Right lung (tissue), 2 donors: ENCODE measurements at regions not wholly inside any gene's neighbourhood (a gene's known extent, or its start where the extent isn't known, plus 50 kb on each side); places are given as distances from the start of the nearest gene placed in this dataset.

Experiments used
- DNase-seq, 2 donors: peaks; one replicate each; pipeline ENCODE4 v3.0.0-alpha.2; 2013

DNA sequence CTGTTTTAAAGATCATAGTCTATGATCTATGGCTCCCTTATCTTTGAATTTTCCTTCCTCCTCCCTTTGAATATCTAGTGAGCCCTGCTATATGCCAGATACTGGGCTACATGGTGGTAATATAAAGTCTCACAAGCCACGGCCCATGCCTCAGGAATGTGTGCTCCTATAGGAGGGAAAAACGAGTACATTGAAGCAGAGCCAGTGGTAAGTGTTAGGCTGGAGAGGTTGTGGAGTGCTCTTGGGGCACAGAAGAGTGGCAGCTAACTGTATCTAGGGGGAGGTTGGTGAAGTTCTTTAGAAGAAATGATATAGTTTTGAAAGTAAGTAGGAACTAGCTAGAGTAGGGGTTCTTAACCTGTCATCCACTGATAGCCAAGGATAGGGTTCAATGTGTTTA lies 105.8 kb upstream of the PMFBP1 start:
- DNase-seq = peak; percentile 21 to 31

DNA sequence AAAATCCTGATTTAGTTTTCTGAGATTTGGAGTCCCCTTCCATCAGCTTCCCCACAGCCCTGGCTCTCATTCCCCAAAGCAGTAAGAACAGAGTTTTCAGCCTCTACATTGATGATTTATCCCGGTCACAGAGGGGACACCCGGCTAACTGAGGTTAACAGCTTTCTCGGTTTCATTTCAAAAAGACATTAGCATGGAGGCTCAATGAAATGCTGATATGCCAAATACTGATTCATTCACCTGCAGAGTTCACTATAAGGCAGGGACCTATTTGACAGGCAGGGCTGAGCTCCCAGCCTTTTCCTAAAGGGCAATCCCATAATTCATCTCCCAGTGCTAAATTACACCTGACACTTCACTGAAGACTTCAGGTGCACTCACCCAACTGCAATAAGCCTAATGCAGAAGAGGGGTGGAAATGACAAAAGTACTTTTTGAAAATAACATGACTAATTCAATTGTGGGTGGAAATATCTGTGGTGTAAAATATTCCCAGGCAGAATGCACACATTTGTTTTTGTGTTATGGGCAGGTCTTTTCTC lies 99.8 kb upstream of the PMFBP1 start:
- DNase-seq = no peak

DNA sequence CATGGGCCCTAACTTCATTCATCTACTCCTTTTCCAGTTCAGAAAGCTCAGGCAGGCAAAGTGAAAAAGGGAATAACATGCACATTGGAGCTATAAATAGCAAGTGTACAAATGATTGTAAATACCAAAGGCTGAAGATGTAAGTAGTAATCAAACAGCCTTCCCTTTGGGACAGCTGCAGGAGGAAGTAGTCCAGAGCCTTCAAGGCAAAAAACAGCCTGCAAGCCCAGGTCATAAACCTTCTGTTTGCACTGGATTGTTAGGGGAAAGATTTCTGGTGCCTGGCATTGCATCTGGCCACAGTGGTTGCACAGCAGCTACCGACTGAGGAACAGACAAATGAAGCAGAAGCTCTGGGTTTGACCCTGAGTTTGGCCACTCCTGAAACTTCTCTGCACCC lies 98.6 kb upstream of the PMFBP1 start:
- DNase-seq = no peak

DNA sequence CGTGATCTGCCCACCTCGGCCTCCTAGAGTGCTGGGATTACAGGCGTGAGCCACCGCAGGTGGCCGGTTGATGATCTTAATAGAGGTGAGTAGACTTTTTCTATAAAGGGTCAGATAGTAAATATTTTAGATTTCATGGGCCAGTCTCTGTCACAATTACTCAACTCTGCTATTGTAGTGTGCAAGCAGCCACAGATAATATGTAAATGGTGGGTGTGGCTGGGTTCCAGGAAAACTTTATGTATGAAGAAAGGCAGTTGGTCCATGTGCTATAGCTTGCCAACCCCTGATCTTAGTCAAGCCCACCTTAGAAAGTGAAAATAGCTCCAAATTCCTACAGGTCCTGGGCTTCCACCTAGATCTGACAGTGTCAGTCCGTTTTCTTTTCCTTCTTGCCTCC lies 94.9 kb upstream of the PMFBP1 start:
- no peak for DNase-seq

DNA sequence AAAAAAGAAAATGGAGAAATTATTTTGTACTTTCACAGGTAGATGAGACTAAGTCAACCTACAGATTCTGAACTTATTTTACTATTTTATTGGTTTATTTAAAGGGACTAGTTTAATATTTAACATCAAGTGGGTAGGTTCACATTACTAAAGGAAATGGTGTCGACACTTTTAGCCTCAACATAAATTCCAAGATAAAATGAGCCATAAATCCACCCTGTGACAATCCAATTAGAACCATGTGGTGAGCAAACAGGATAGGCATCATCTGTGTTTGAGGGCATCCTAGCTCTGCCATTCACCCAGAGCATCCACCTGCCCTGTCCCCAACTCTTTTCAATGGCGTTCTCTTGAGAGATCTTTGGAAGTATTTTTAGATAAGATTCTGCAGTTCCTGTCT lies 92.8 kb upstream of the PMFBP1 start:
- DNase-seq = no peak

DNA sequence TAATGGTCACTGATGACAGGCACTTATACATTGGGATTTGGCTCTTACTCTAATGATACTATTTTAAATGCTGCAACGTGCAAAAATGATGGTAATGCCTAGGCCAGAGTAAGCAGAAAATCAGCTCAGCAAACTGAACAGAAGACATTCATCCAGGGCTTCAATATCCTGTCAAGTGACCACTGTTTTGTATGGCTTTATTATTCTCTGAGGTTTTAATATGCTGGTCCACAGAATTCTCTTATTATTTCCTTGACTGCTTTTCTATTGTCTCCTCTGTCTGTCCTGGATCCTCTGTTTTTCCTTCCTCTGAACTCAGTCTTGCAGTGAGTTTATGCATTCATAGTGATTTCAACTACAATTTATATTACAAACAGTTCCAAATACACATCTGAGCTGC lies 90.8 kb upstream of the PMFBP1 start:
- no peak for DNase-seq

DNA sequence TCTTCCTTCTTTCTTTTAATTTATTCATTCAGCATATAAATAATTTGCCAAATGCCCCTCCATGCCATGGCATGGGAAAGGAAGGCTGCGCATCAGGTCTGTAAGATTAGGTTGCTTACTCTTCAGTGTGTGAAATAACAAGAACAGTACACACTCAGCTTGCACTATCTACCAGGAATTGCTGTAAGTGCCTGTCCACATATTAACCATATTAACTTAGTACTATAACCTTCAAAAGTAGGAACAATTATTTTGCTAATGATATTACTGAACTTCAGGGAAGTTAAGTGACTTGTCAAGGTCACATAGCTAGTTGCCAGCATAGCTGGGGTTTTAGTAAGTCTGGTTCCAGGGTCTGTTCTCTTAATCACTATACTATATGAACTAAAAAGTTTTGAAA lies 89.2 kb upstream of the PMFBP1 start:
- DNase-seq = no peak

DNA sequence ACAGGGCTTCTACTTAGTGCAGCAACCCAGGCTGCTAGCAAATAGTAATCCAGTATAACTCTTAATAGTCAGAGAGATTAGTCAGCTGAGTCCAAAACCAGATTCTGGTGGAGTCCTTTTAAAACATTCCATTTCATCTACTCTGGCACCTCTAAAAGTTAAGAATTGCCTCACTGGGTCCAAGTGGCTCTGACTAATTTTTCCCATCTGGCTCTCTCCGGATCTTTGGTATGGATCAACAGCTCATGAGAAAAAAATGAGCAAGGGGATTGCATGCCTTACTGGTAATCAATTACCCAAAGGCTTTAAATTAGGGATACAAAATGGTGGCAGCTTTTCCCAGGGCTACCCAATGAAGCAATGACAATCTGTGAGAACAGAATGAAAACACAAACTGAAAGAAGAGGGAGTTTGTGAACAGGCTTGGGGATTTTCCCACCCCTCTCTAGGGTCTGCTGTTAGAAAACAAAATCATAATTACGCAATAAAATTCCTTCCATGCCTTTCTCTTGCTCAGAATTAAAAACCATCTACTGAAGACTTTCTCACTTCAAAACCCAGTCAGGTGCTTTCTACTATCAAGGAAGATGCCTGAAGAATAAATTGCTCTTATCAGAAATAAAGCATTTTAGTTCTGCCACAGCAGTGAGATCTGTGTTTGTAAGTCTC lies 84.6 kb upstream of the PMFBP1 start:
- DNase-seq = no peak

DNA sequence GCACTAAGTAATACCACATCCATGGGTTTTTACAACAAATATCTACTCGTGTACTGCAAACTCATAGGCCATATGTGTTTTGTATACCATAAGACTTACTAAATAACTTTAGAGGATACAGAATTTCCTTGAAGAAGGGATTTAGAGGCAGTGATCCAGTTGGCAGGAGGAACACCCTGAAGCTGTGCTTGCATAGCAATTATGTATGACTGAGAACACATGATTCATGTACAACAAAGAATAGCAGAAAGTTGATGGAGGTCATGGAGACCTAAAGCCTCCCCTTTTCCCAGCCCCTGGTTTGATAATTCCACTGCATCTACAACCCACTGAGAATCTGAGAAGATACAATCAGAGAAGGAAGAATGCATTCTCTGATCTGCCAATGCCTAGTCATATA lies 83.8 kb upstream of the PMFBP1 start:
- DNase-seq = no peak

DNA sequence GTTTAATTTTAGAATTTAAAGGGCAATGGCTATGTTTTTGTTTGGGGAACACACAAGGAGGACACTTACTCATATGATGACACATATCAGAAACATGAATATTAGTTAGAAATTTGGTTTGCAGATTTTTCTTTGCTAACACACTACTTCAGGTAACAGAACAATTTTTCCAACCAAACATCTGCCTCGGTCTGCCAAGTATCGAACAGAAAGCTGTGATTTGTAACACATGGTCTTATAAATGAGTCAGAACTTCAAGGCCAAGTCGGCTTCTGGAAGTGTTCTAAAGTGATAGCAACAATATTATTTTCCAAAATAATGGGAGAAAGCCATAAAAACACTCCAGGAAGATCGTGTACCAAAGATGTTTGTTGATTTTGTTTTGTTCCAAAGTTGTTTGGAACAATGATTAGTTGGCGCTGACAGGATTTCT lies 75.9 kb upstream of the PMFBP1 start:
- no peak for DNase-seq

DNA sequence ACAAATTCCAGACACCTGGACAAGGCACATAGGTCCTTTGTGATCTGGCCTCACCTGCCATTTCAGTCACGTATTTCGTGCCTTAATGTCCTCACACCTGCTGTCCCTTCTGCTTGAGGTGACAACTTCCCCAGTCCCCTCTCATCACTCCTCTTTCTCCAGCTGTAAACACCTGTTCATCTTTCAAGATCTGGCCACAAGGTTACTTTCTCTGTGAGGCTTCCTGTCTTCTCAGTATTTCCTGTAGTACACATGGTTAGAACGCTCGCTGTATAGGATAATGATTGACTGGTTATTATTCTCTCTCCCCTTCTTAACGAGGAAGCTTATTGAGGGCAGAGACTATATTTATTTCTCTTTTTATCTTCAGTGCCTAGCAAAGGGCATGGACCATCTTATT lies 74.5 kb upstream of the PMFBP1 start:
- DNase-seq = no peak

DNA sequence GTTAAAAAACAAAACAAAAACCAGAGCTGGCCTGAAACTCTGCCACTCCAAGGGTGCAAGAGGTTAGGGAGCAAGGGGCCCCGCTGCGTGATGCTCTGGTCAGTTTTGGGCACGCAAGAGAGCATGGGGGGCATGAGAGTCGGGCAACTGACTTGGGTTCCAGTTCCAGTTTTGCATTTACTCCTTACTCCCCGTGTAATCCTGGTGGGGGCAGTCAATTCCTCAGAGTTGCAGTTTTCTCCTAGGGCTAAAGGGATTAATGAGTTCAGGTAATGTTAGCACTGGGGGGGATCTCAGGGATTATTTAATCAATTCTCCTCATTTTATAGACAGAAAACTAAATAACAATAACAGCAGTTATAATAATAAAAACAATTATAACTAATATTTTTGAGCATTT lies 72.9 kb upstream of the PMFBP1 start:
- DNase-seq = no peak

DNA sequence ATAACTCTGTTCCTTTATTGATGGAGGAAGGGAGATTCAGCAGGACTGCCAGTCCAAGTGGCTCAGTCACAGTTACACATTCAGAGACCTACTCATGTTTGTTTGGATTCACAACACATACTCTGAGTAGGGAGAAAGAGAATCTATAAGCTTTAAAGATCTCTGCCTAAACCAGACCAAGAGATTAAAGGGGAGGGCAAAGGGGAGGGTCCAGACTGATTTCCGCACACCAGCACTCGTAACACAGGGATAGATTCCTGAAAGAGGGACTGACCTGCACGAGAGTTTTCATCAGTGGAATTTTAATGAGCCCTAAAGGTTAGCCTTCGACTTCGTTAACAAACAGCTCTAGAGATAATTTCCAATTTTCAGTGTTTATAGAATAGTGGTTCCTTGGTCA lies 71.7 kb upstream of the PMFBP1 start:
- no peak for DNase-seq

DNA sequence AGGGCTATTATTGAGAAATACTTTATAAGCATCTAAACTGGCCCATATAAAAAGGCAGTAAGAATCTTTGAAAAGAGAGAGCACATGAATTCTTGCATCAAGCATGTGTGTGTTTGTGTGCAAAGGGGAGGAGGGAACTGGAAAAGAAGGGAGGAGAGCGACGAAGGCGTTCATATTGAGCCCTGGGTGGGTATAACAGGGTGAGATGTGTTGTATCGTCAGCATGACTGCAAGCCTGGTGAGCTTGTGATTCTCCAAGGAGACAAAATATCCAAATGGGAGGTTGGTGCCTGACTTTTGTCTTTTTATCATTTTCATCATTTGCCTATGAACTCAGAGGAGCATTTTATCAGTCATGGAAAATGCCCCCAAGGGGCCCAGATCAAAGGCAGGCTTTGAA lies 70.8 kb upstream of the PMFBP1 start:
- DNase-seq = no peak

DNA sequence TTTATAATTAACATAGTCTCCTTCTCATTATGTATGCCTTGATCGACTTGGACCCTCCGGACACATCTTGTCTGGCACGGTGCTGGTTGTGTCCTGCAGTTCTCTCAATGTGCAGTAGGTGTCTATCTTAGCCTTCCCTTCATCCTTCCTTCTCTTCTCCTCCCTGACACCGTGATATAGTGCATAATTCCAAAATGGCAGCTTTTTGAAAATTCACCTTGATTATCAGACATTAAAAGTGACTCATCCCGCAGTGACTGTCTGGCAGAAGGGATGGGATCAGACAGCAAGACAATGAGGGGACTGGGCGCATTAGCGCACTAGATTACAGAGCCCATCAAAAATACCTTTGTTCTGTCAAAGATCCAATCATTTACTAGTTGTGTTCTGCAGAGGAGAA lies 70.0 kb upstream of the PMFBP1 start:
- peak; percentile 20 to 23 for DNase-seq

DNA sequence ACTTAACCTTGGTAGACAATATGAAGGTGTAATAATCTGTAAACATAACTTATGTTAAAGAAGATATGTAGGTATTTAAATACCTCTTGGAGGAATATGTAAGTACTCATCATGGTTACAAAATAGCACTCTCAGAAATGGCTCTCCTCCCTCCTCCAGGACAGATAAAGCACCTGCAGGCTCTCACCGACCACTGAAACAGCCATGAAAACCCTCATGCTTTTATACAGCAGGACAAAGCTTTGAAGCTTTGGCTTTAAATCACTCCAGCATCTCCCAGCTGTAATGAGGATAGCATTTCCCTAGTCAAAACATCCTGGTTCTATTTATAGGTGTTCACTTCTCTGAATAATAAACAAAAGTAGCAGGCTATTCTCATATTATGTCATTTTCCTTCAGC lies 69.1 kb upstream of the PMFBP1 start:
- DNase-seq = no peak

DNA sequence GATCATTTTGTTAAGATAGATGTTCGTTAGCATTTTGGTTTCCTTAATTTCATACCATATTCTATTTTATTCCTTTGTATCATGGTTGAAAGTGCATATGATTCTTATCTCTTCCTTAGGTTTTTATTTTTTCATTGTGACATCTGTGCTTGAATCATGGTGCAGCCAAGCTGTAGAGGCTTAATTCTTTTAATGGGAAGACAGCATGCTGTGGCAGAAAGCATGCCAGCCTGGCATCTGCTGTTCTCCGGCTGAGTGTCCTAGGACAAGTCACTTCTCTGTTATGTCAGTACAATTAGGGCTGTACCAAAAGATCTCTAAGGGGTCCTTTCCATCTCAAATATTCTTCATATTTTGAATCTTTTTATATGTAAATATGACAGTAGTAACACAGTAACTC lies 68.5 kb upstream of the PMFBP1 start:
- no peak for DNase-seq

DNA sequence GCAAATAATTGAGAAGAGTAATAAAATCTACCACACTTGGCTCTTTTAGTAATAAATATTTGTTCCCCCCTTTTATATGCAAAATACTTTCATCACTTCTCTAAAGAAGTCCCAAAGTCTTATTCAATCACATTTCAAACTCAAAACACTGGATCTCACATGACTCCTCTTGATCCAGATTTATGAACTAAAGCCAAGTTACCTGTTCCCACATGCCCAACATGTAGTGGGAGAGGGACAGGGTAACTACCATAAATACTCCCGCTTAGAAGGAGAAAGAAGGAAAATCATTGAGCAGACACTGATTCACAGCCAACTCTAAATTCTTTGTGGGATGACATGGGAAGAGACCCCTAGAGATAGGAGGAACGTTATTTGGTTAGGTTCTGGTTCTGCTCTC lies 64.9 kb upstream of the PMFBP1 start:
- DNase-seq = no peak

DNA sequence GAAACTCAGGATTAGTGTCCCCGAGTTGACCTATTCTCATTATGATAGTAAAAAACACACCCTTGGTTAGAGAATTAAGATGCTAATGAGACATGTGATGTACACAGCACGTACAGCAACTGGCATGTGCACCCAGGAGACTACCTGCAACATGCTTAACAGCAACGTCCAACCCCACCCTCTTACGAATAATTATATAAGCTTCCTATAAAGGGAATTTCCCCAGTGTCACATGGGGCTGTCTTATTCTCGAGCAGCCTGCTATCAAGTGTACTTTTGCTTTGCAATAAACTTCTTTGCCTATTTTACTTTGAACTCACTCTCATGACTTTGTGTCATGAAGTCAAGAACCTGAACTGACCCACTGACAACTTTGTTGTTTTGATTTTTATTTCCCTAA lies 62.4 kb upstream of the PMFBP1 start:
- DNase-seq = no peak

DNA sequence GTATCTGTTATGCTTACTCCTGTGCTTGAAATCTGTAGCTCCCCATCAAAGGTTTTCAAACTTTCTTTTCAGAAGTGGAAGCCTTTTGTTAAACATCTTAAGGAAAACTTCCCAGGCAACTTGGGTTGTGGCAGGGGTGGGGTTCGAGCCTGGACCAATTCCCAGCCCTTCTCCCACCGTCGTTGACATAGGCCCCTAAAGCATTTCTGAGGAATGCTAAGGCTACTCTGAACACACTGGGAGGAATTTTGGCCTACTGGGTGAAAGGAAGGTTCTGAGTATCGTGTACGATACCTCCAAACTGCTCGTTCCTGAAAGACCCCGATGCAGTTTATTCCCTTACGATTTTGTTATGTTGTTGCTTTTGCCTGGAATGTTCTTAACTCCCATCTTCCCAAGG lies 56.1 kb upstream of the PMFBP1 start:
- no peak for DNase-seq

DNA sequence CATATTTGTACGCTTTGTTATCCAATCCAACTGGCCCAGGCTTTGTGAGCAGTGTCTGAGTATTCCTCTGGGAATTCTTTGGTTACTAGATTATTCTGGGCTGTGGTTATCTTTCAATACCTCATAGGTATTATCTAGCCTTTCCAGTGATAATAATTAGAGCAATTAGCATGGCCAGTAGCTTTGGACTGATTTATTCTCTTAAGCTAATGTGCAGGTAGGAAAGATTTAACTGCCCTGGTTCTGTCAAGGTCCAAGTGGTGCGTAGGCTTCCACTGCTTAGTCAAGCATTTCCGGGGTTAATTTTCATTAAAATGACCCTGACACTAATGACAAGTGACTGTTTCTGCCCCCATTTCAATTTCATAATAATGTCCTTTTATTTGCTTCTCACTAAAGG lies 54.2 kb upstream of the PMFBP1 start:
- DNase-seq = no peak

DNA sequence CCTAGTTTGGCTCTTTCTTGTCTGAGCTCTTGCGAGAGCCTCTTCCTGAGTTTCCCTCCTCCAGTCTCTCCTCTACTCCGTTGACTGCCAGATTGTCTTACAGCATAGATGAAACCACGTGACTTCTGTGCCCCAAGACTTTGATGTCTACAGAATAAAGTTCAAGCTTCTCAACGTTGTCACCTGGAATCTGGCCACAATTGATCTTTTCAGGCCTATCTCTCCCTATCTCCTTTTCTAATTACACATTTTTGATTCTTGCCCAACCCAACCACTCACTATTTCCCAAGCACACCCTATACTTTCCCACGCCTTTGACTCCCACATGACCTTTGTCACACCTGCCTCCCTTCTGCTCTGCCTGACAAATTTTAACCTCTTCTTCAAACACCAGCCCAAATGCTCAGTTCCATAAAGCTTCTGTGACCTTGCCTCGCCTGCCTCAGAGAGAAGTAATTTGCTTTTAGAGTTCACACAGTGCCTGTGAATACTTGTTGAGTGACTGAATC lies 52.4 kb upstream of the PMFBP1 start:
- no peak for DNase-seq

DNA sequence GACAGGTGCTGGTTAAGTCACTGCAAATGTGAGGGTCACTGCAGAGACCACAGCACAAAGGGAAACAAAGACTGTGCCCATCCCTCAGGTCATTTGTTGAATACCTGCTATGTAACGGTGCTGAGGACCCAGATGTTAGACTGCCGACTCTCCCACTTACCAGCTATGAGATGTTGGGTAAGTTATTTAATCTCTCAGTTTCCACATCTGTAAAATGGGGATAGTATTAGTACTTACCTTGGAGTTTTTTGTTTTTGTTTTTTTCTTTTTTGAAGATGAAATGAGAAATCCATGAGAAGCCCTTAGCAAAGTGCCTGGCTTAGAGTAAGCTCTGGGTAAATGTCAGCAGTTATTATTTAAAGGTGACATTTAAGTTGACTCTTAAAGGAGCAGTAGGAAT lies 50.5 kb upstream of the PMFBP1 start:
- no peak for DNase-seq
